ENCODE measurements at regions not wholly inside any gene's neighbourhood (a gene's known extent, or its start where the extent isn't known, plus 50 kb on each side); places are given as distances from the start of the nearest gene placed in this dataset.
"Not testable (repeated sequence)": the region's sequence is repeated elsewhere in the genome, so short reads cannot be mapped to it uniquely, and the experiment has no call there.

- DNase-seq = no peak
Observed at GRCh38 chr12:105590571-105590970, 260.1 kb downstream of the C12orf75 start.

GRCh38 chr12:105595440-105595839 is 264.9 kb downstream of the C12orf75 start:
- no peak for DNase-seq

GRCh38 chr12:105596731-105597130 is 266.2 kb downstream of the C12orf75 start:
- no peak for DNase-seq

GRCh38 chr12:105598031-105598430 is 267.5 kb downstream of the C12orf75 start:
- DNase-seq = no peak

- peak; percentile 70 for DNase-seq
Observed at GRCh38 chr12:105600911-105601545, 270.5 kb downstream of the C12orf75 start.

- DNase-seq = not testable (repeated sequence)
Observed at GRCh38 chr12:105602312-105602711, 271.8 kb downstream of the C12orf75 start.

GRCh38 chr12:105604281-105604680 is 273.8 kb downstream of the C12orf75 start:
- not testable (repeated sequence) for DNase-seq

GRCh38 chr12:105606613-105607012 is 276.1 kb downstream of the C12orf75 start:
- not testable (repeated sequence) for DNase-seq

GRCh38 chr12:105609001-105609400 is 278.5 kb downstream of the C12orf75 start:
- peak; percentile 55 for DNase-seq

- DNase-seq = no peak
Observed at GRCh38 chr12:105610459-105610858, 280.0 kb downstream of the C12orf75 start.

GRCh38 chr12:105611340-105611739 is 280.8 kb downstream of the C12orf75 start:
- DNase-seq = no peak

GRCh38 chr12:105613269-105613668 is 282.8 kb downstream of the C12orf75 start:
- DNase-seq = no peak

- no peak for DNase-seq
Observed at GRCh38 chr12:105613887-105614286, 283.4 kb downstream of the C12orf75 start.

- DNase-seq = peak; percentile 28
Observed at GRCh38 chr12:105616971-105617540, 286.6 kb downstream of the C12orf75 start.

- DNase-seq = no peak
Observed at GRCh38 chr12:105622220-105622619, 291.7 kb downstream of the C12orf75 start.

- no peak for DNase-seq
Observed at GRCh38 chr12:105622846-105623736, 292.6 kb downstream of the C12orf75 start.

- no peak for DNase-seq
Observed at GRCh38 chr12:105626653-105627052, 296.2 kb downstream of the C12orf75 start.

- no peak for DNase-seq
Observed at GRCh38 chr12:105637470-105637869, 307.0 kb downstream of the C12orf75 start.

GRCh38 chr12:105640761-105641160 is 310.3 kb downstream of the C12orf75 start:
- DNase-seq = peak; percentile 44

GRCh38 chr12:105641749-105642148 is 311.3 kb downstream of the C12orf75 start:
- peak; percentile 28 for DNase-seq

GRCh38 chr12:105644770-105645169 is 314.3 kb downstream of the C12orf75 start:
- DNase-seq = peak; percentile 33

- no peak for DNase-seq
Observed at GRCh38 chr12:105654606-105655005, 324.1 kb downstream of the C12orf75 start.

- DNase-seq = no peak
Observed at GRCh38 chr12:105658389-105658788, 327.9 kb downstream of the C12orf75 start.
